ENCODE measurements at regions not wholly inside any gene's neighbourhood (a gene's known extent, or its start where the extent isn't known, plus 50 kb on each side); places are given as distances from the start of the nearest gene placed in this dataset.
A peak's percentile ranks its signal among the peaks of the same experiment; 100 is the strongest.

- no peaks in the 10 kb centered on the region for H3K4me1 ChIP-seq (ENCODE audit: low read length)
- H3K79me2 ChIP-seq (ENCODE audit: low read length), result no peaks in the 10 kb centered on the region
- no peaks in the 10 kb centered on the region for H3K9me3 ChIP-seq (ENCODE audit: insufficient read depth, low read length)
- H2AFZ ChIP-seq (ENCODE audit: low read depth, low read length), result no peak overlapping the region
- H4K20me1 ChIP-seq (ENCODE audit: insufficient read depth, low read length), result no peaks in the 10 kb centered on the region
- no peaks in the 10 kb centered on the region for H3K36me3 ChIP-seq (replicated peaks; ENCODE audit: low read depth, low read length)
- no peak overlapping the region for H3K27ac ChIP-seq (ENCODE audit: low read length)
- no peak overlapping the region for H3K4me3 ChIP-seq (ENCODE audit: low read length)
- TF ChIP-seq CTCF (IDR thresholded peaks at IDR 0.05; ENCODE audit: low read depth, low read length) (no peak), EZH2phosphoT487 (IDR thresholded peaks at IDR 0.05; ENCODE audit: low read depth) (no peak)
- H3K9ac ChIP-seq (ENCODE audit: low read length), result no peak overlapping the region
- no peaks in the 10 kb centered on the region for H3K27me3 ChIP-seq (ENCODE audit: low read depth, low read length)
- H3K4me2 ChIP-seq (ENCODE audit: low read length), result no peak overlapping the region
Measured at GRCh38 chr7:17632384-17632783, 307.9 kb downstream of the SNX13 start.

- no peak for TF ChIP-seq EZH2phosphoT487 (IDR thresholded peaks at IDR 0.05; ENCODE audit: low read depth)
- no peak for TF ChIP-seq CTCF (IDR thresholded peaks at IDR 0.05; ENCODE audit: low read depth, low read length)
- Histone ChIP-seq H3K9ac (ENCODE audit: low read length) (no peak overlapping the region), H2AFZ (ENCODE audit: low read depth, low read length) (no peak overlapping the region), H4K20me1 (ENCODE audit: insufficient read depth, low read length) (no peaks in the 10 kb centered on the region), H3K4me2 (ENCODE audit: low read length) (no peak overlapping the region), H3K9me3 (ENCODE audit: insufficient read depth, low read length) (no peaks in the 10 kb centered on the region), H3K79me2 (ENCODE audit: low read length) (no peaks in the 10 kb centered on the region), H3K36me3 (replicated peaks; ENCODE audit: low read depth, low read length) (no peaks in the 10 kb centered on the region), H3K27me3 (ENCODE audit: low read depth, low read length) (no peaks in the 10 kb centered on the region), H3K4me3 (ENCODE audit: low read length) (no peak overlapping the region), H3K4me1 (ENCODE audit: low read length) (no peaks in the 10 kb centered on the region), H3K27ac (ENCODE audit: low read length) (no peak overlapping the region)
Measured at GRCh38 chr7:17633067-17633466, 307.2 kb downstream of the SNX13 start.

- H3K79me2 ChIP-seq (ENCODE audit: low read length), result no peaks in the 10 kb centered on the region
- no peak overlapping the region for H2AFZ ChIP-seq (ENCODE audit: low read depth, low read length)
- no peaks in the 10 kb centered on the region for H4K20me1 ChIP-seq (ENCODE audit: insufficient read depth, low read length)
- TF ChIP-seq EZH2phosphoT487 (IDR thresholded peaks at IDR 0.05; ENCODE audit: low read depth), result no peak
- TF ChIP-seq CTCF (IDR thresholded peaks at IDR 0.05; ENCODE audit: low read depth, low read length), result no peak
- H3K27me3 ChIP-seq (ENCODE audit: low read depth, low read length), result no peaks in the 10 kb centered on the region
- H3K4me2 ChIP-seq (ENCODE audit: low read length), result no peak overlapping the region
- H3K4me3 ChIP-seq (ENCODE audit: low read length), result no peak overlapping the region
- no peaks in the 10 kb centered on the region for H3K9me3 ChIP-seq (ENCODE audit: insufficient read depth, low read length)
- H3K36me3 ChIP-seq (replicated peaks; ENCODE audit: low read depth, low read length), result no peaks in the 10 kb centered on the region
- no peak overlapping the region for H3K9ac ChIP-seq (ENCODE audit: low read length)
- H3K4me1 ChIP-seq (ENCODE audit: low read length), result no peaks in the 10 kb centered on the region
- H3K27ac ChIP-seq (ENCODE audit: low read length), result no peak overlapping the region
Measured at GRCh38 chr7:17638727-17639126, 301.6 kb downstream of the SNX13 start.

- Histone ChIP-seq H3K9me3 (ENCODE audit: insufficient read depth, low read length) (no peaks in the 10 kb centered on the region), H3K79me2 (ENCODE audit: low read length) (no peaks in the 10 kb centered on the region), H3K4me1 (ENCODE audit: low read length) (no peaks in the 10 kb centered on the region), H3K27ac (ENCODE audit: low read length) (no peak overlapping the region), H3K9ac (ENCODE audit: low read length) (no peak overlapping the region), H2AFZ (ENCODE audit: low read depth, low read length) (no peak overlapping the region), H3K27me3 (ENCODE audit: low read depth, low read length) (no peaks in the 10 kb centered on the region), H4K20me1 (ENCODE audit: insufficient read depth, low read length) (no peaks in the 10 kb centered on the region), H3K4me3 (ENCODE audit: low read length) (no peak overlapping the region), H3K4me2 (ENCODE audit: low read length) (no peak overlapping the region), H3K36me3 (replicated peaks; ENCODE audit: low read depth, low read length) (no peaks in the 10 kb centered on the region)
- peak; percentile 49 for TF ChIP-seq CTCF (IDR thresholded peaks at IDR 0.05; ENCODE audit: low read depth, low read length)
- TF ChIP-seq EZH2phosphoT487 (IDR thresholded peaks at IDR 0.05; ENCODE audit: low read depth), result no peak
Measured at GRCh38 chr7:17640730-17641377, 299.4 kb downstream of the SNX13 start.
